Endodermal cell (in vitro differentiated cells): ENCODE measurements at regions not wholly inside any gene's neighbourhood (a gene's known extent, or its start where the extent isn't known, plus 50 kb on each side); places are given as distances from the start of the nearest gene placed in this dataset.
"Not testable (repeated sequence)": the region's sequence is repeated elsewhere in the genome, so short reads cannot be mapped to it uniquely, and the experiment has no call there.

Experiments used
- DNase-seq: peaks from one replicate; pipeline ENCODE4 v3.0.0-alpha.2; 2017
- H3K27ac ChIP-seq: 2 replicates; pipeline ENCODE4 v1.5.1; 2013; ENCODE audit warnings: mild to moderate bottlenecking, low read depth, low read length, moderate library complexity
- H3K27me3 ChIP-seq: 2 replicates; pipeline ENCODE4 v1.6.1; 2013; ENCODE audit warnings: mild to moderate bottlenecking, low read length, moderate library complexity; ENCODE audit not compliant: insufficient read depth, control insufficient read depth, poor library complexity, severe bottlenecking
- H3K36me3 ChIP-seq: 2 replicates; pipeline ENCODE4 v1.7.0; 2013; ENCODE audit warnings: mild to moderate bottlenecking, low read length, moderate library complexity; ENCODE audit not compliant: control insufficient read depth, insufficient read depth
- H3K4me1 ChIP-seq: one replicate; pipeline ENCODE4 v1.7.0; 2013; ENCODE audit warnings: low read length; ENCODE audit not compliant: control insufficient read depth, insufficient read depth
- H3K4me3 ChIP-seq: 2 replicates; pipeline ENCODE4 v1.5.1; 2013; ENCODE audit warnings: mild to moderate bottlenecking, low read length, moderate library complexity
- H3K9ac ChIP-seq: 2 replicates; pipeline ENCODE4 v1.6.1; 2013; ENCODE audit warnings: mild to moderate bottlenecking, low read length, moderate library complexity; ENCODE audit not compliant: poor library complexity, severe bottlenecking; ENCODE audit errors: extremely low read depth
- H3K9me3 ChIP-seq: 2 replicates; pipeline ENCODE4 v1.6.1; 2013; ENCODE audit warnings: mild to moderate bottlenecking, low read length, moderate library complexity; ENCODE audit not compliant: control insufficient read depth
- H3K27ac Mint-ChIP-seq: 2 replicates; pipeline ENCODE4 v1.8.0; 2020; ENCODE audit warnings: mixed read lengths
- H3K27me3 Mint-ChIP-seq: 2 replicates; pipeline ENCODE4 v1.8.0; 2021; ENCODE audit warnings: mild to moderate bottlenecking, mixed read lengths; ENCODE audit not compliant: insufficient read depth
- H3K36me3 Mint-ChIP-seq: 2 replicates; pipeline ENCODE4 v1.8.0; 2020; ENCODE audit warnings: low read depth, mixed read lengths
- H3K4me1 Mint-ChIP-seq: 2 replicates; pipeline ENCODE4 v1.8.0; 2020; ENCODE audit warnings: mixed read lengths
- H3K4me3 Mint-ChIP-seq: 2 replicates; pipeline ENCODE4 v1.8.0; 2020; ENCODE audit warnings: mild to moderate bottlenecking, moderate library complexity, mixed read lengths
- H3K9me3 Mint-ChIP-seq: 2 replicates; pipeline ENCODE4 v1.8.0; 2020; ENCODE audit warnings: mild to moderate bottlenecking, mixed read lengths
- CTCF ChIP-seq: fragments of 200-600 bp; sonication (generic); conservative IDR thresholded peaks from 2 replicates; pipeline ENCODE4 v1.5.0; 2021; ENCODE audit warnings: antibody characterized with exemption, mild to moderate bottlenecking
- WGBS, 2 experiments: methylation state at CpG; one replicate each; pipeline versions ENCODE4 v1.1.5 to v1.1.7; 2013; ENCODE audit warnings: missing lambda C conversion rate in 2 of 2, mixed read lengths in 1 of 2; ENCODE audit not compliant: insufficient coverage in 1 of 2, insufficient read length in 1 of 2; 5-methylcytosine and 5-hydroxymethylcytosine counted together

- no peaks in the 10 kb centered on the region for H3K9me3 ChIP-seq
- no peak overlapping the region for H3K4me3 ChIP-seq
- H3K9me3 Mint-ChIP-seq, result no peaks in the 10 kb centered on the region
- no peaks in the 10 kb centered on the region for H3K27me3 Mint-ChIP-seq
- H3K27me3 ChIP-seq, result no peaks in the 10 kb centered on the region
- DNase-seq, result no peak
- no peak overlapping the region for H3K9ac ChIP-seq
- no peak overlapping the region for H3K27ac ChIP-seq
- 88 to 91% methylated on average over 8 to 12 of the region's 12 CpGs for WGBS, 2 experiments
- H3K4me1 Mint-ChIP-seq, result no peaks in the 10 kb centered on the region
- no peak overlapping the region for H3K4me3 Mint-ChIP-seq
- no peaks in the 10 kb centered on the region for H3K36me3 ChIP-seq
- H3K4me1 ChIP-seq, result no peaks in the 10 kb centered on the region
- no peak for TF ChIP-seq CTCF
- H3K36me3 Mint-ChIP-seq, result no peaks in the 10 kb centered on the region
- H3K27ac Mint-ChIP-seq, result no peak overlapping the region
Observed at GRCh38 chr10:45135443-45136198, 134.9 kb downstream of the ZNF22 start.

- Mint-ChIP-seq H3K27me3 (no peaks in the 10 kb centered on the region), H3K27ac (no peak overlapping the region), H3K9me3 (no peaks in the 10 kb centered on the region), H3K4me1 (no peaks in the 10 kb centered on the region), H3K36me3 (no peaks in the 10 kb centered on the region), H3K4me3 (no peak overlapping the region)
- DNase-seq, result no peak
- Histone ChIP-seq H3K4me1 (no peaks in the 10 kb centered on the region), H3K9me3 (no peaks in the 10 kb centered on the region), H3K4me3 (no peak overlapping the region), H3K36me3 (no peaks in the 10 kb centered on the region), H3K27ac (no peak overlapping the region), H3K9ac (no peak overlapping the region), H3K27me3 (no peaks in the 10 kb centered on the region)
- no peak for TF ChIP-seq CTCF
- WGBS, 2 experiments, result 91 to 94% methylated on average over 5 to 8 of the region's 8 CpGs
Observed at GRCh38 chr10:45136256-45136655, 135.5 kb downstream of the ZNF22 start.

GRCh38 chr10:45144326-45145070, 143.8 kb downstream of the ZNF22 start:
- Histone ChIP-seq H3K4me3 (no peak overlapping the region), H3K27me3 (no peaks in the 10 kb centered on the region), H3K9ac (no peak overlapping the region), H3K36me3 (no peaks in the 10 kb centered on the region), H3K27ac (no peak overlapping the region), H3K4me1 (no peaks in the 10 kb centered on the region), H3K9me3 (no peaks in the 10 kb centered on the region)
- Mint-ChIP-seq H3K9me3 (peaks cover 5% of the 10 kb centered on the region), H3K4me3 (no peak overlapping the region), H3K4me1 (peaks cover 10% of the 10 kb centered on the region), H3K27me3 (peaks cover 7% of the 10 kb centered on the region), H3K36me3 (no peaks in the 10 kb centered on the region), H3K27ac (no peak overlapping the region)
- DNase-seq, result no peak
- TF ChIP-seq CTCF, result no peak
- WGBS, 2 experiments, result 83% methylated on average over 1 of the region's 3 CpGs; no CpG with 5 or more reads in 1 of the 2 experiments

- WGBS, 2 experiments, result 65% methylated on average over 1 of the region's 1 CpG; no CpG with 5 or more reads in 1 of the 2 experiments
- not testable (repeated sequence) for H3K36me3 ChIP-seq, H3K4me3 ChIP-seq, H3K27ac ChIP-seq, H3K27ac Mint-ChIP-seq, H3K27me3 ChIP-seq, H3K36me3 Mint-ChIP-seq, H3K27me3 Mint-ChIP-seq, H3K9me3 Mint-ChIP-seq, H3K9ac ChIP-seq, H3K9me3 ChIP-seq, H3K4me1 ChIP-seq, H3K4me3 Mint-ChIP-seq, DNase-seq
- H3K4me1 Mint-ChIP-seq, result peaks cover 11% of the 10 kb centered on the region
Observed at GRCh38 chr10:45145143-45145542, 144.4 kb downstream of the ZNF22 start.
